ENCODE measurements at regions not wholly inside any gene's neighbourhood (a gene's known extent, or its start where the extent isn't known, plus 50 kb on each side); places are given as distances from the start of the nearest gene placed in this dataset.

DNA sequence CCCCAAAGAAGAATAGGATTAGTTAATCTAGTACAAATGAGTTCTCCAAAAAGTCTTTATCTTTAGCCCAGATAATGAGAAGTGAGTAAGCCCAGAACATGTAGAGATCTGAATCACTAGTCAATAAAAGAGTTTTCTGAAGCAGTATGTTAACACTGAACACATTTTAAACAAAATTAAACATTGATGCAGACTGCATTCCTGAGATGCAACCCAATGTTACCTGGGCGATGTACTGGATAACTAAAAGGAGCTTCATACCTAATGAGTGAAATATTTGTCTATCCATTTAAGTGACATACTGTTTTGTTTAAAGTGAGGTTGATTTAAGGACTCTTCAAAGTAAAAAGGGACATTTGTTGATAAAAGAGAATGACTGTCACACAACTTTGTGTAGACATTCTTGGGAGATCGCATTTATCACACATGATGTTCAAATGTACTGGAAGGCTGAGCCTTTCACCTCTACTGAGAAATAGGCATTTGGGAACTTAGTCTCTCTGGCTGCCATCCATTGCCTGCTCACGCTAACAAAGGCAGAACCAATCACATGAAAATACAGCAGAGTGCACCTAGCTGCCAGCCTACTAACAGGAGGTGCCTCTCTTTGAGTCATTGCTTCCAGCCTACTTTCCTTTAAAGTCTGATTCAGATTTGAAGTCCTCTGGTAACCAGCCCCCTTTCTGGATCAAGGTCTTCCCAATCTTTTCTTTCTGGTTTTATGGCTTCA is 287.7 kb downstream of the BTG1 start:
- Histone ChIP-seq H3K4me3 (no peak overlapping the region), H3K27me3 (no peaks in the 10 kb centered on the region), H3K36me3 (no peaks in the 10 kb centered on the region), H3K27ac (no peak overlapping the region), H3K4me1 (peaks cover 0 to 7% (median 0%) of the 10 kb centered on the region in 12 donors), H3K9me3 (no peaks in the 10 kb centered on the region)
- DNase-seq (no peak), ATAC-seq (no peak)
- TF ChIP-seq POLR2A (IDR thresholded peaks at IDR 0.05) = no peak
- TF ChIP-seq, protein P1, sequence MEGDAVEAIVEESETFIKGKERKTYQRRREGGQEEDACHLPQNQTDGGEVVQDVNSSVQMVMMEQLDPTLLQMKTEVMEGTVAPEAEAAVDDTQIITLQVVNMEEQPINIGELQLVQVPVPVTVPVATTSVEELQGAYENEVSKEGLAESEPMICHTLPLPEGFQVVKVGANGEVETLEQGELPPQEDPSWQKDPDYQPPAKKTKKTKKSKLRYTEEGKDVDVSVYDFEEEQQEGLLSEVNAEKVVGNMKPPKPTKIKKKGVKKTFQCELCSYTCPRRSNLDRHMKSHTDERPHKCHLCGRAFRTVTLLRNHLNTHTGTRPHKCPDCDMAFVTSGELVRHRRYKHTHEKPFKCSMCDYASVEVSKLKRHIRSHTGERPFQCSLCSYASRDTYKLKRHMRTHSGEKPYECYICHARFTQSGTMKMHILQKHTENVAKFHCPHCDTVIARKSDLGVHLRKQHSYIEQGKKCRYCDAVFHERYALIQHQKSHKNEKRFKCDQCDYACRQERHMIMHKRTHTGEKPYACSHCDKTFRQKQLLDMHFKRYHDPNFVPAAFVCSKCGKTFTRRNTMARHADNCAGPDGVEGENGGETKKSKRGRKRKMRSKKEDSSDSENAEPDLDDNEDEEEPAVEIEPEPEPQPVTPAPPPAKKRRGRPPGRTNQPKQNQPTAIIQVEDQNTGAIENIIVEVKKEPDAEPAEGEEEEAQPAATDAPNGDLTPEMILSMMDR (IDR thresholded peaks at IDR 0.05) = no peak
- 96 to 98% (median 97%) methylated on average over 3 of the region's 3 CpGs for WGBS, 4 donors
- intact Hi-C loops (cut with DNase I) = no loop called here

DNA sequence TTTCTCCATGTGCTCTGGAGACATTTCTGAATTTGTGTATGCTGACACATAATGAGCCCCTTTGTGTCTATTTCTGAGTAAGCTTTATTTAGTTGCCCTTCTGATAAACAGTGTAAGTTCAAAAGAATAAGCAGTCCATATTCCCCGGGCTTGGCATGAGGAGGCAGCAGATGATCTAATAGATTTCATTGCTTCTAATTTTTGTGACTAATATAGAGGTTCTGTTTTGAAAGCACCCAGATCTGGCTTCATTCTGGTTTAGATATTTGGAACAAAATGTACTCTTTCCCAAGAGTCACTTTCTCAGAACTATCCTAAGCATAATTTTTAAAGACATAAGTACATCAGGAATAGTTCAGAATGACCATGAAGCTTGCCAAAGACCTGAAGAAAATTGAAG is 290.9 kb downstream of the BTG1 start:
- TF ChIP-seq POLR2A (IDR thresholded peaks at IDR 0.05) = no peak
- TF ChIP-seq, protein P1 (IDR thresholded peaks at IDR 0.05) = no peak
- Histone ChIP-seq H3K36me3 (no peaks in the 10 kb centered on the region), H3K4me1 (peaks cover 0 to 15% (median 0%) of the 10 kb centered on the region in 12 donors), H3K27ac (peak overlapping the region in 2 of 12 donors; percentile 22 to 62), H3K4me3 (no peak overlapping the region), H3K9me3 (no peaks in the 10 kb centered on the region), H3K27me3 (no peaks in the 10 kb centered on the region)
- ATAC-seq = peak in 3 of 4 donors; percentile 24 to 58 (median 36)
- no peak for DNase-seq
- 0 to 26% (median 4%) methylated on average over 1 of the region's 1 CpG for WGBS, 4 donors
- intact Hi-C loops (cut with DNase I) = loop anchor here in 1 of 10 donors (5.0 kb wide), 1 partner anchor 123 kb away; no protein-coding TSS in a partner anchor

DNA sequence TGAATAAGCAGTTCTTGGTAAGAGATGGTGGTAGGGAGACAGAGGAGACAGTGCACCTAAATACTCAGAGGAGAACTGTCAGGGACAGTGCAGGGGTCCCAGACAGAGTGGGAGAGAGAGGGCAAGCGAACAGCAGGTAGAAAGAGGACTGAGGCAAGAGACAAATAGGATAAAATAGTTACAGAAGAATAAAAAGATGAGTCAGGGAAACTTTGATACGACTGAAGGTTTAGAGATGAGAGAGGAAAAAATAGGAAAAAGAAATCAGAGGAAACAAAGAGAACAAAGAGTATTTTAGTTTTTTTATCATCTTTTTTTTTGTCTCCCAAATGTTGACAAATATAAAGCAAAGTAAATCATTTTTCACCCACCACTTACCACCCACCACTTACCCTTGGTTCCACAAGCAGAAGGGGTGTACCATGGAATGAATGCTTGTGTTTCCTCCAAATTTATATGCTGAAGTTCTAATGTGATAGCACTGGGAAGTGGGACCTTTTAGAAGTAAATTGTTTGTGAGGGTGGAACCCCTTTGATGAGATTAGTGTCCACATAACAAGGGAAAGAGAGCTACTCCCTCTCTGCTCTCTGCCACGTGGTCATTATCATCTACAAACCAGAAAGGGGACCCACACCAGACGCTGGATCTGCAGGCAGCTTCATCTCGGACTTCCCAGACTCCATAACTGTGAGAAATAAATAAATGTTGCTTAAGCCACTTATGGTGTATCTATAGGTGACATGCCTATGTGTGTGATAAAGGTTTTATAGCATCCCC is 292.1 kb downstream of the BTG1 start:
- 84 to 89% (median 87%) methylated on average over 5 of the region's 5 CpGs for WGBS, 4 donors
- DNase-seq = no peak
- no peaks in the 10 kb centered on the region for H3K36me3 ChIP-seq
- peaks cover 0 to 15% (median 0%) of the 10 kb centered on the region in 12 donors for H3K4me1 ChIP-seq
- H3K9me3 ChIP-seq = no peaks in the 10 kb centered on the region
- TF ChIP-seq, protein P1 (IDR thresholded peaks at IDR 0.05) = no peak
- TF ChIP-seq POLR2A (IDR thresholded peaks at IDR 0.05) = no peak
- ATAC-seq = no peak
- intact Hi-C loops (cut with DNase I) = loop anchor here in 1 of 10 donors (5.0 kb wide), 1 partner anchor 124 kb away; no protein-coding TSS in a partner anchor
- no peak overlapping the region for H3K27ac ChIP-seq
- H3K4me3 ChIP-seq = no peak overlapping the region
- H3K27me3 ChIP-seq = no peaks in the 10 kb centered on the region

DNA sequence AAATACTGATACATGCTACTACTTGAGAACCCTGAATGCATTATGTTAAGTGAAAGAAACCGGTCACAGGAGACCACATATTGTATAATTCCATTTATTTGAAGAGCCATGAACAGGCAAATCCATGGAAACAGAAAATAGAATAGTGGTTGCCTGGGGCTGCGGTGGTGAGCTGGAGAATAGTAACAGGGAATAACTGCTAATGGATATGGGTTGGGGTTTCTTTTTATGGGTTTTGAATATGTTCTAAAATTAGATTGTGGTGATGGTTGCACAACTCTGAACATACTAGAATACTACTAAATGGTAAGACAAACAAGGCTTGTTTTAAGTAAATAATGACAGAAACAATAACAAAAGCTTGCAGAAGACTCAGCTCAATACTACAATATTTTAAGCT is 293.0 kb downstream of the BTG1 start:
- no peak overlapping the region for H3K27ac ChIP-seq
- intact Hi-C loops (cut with DNase I) = loop anchor here in 1 of 10 donors (5.0 kb wide), 1 partner anchor 125 kb away; no protein-coding TSS in a partner anchor
- no peaks in the 10 kb centered on the region for H3K27me3 ChIP-seq
- DNase-seq (no peak), ATAC-seq (no peak)
- no peak overlapping the region for H3K4me3 ChIP-seq
- no peaks in the 10 kb centered on the region for H3K36me3 ChIP-seq
- no peaks in the 10 kb centered on the region for H3K9me3 ChIP-seq
- TF ChIP-seq POLR2A (IDR thresholded peaks at IDR 0.05) = no peak
- TF ChIP-seq, protein P1 (IDR thresholded peaks at IDR 0.05) = no peak
- H3K4me1 ChIP-seq = peaks cover 0 to 15% (median 0%) of the 10 kb centered on the region in 12 donors
- 87 to 89% (median 88%) methylated on average over 2 of the region's 2 CpGs for WGBS, 4 donors

Data from heart left ventricle (tissue), 16 donors.